HCT116 (cell line): ENCODE measurements at regions not wholly inside any gene's neighbourhood (a gene's known extent, or its start where the extent isn't known, plus 50 kb on each side); places are given as distances from the start of the nearest gene placed in this dataset.

Experiments
- ATAC-seq: fragments of 200-7000 bp; cut with Tn5 transposase; 2 replicates; pipeline ENCODE4 v1.9.1; 2020; ENCODE audit warnings: mild to moderate bottlenecking, moderate library complexity
- BruUV-seq: library from RNA; stranded (reverse); fragments of 400-500 nt; replicated peaks from 2 replicates; lab custom pipeline; 2021; lab: Mats Ljungman, UMichigan
- CTCF ChIA-PET: fragments of 300-600 bp; sonication (Branson Sonifier 250); formaldehyde crosslinking; loops from one replicate; lab custom pipeline; 2021; ENCODE audit warnings: antibody characterized with exemption; lab: Charles Lee
- POLR2A ChIA-PET: fragments of 300-600, 350-600 bp; sonication (Branson Sonifier 250); formaldehyde crosslinking; loops from one replicate; lab custom pipeline; 2021; ENCODE audit warnings: antibody characterized with exemption; lab: Charles Lee
- RAD21 ChIA-PET, 2 experiments: fragments of 300-600 bp; sonication (Branson Sonifier 250); formaldehyde crosslinking; loops; one replicate each; lab custom pipeline; 2023; ENCODE audit warnings: low total read pairs in 2 of 2; ENCODE audit not compliant: uncharacterized antibody in 2 of 2, unreplicated experiment in 2 of 2, low non-redundant PET in 1 of 2; lab: Charles Lee
- DNase-seq: peaks from one replicate; pipeline ENCODE4 v3.0.0-alpha.2; 2010; ENCODE audit warnings: low read depth, low spot score
- H2AFZ ChIP-seq: fragments of 200-600 bp; shearing (Covaris generic), sonication (generic); 2 replicates; pipeline ENCODE4 v1.6.1; 2017; ENCODE audit warnings: low read depth, mixed run types, mixed read lengths, antibody characterized with exemption, low read length; ENCODE audit not compliant: poor library complexity, severe bottlenecking
- H3K27ac ChIP-seq: 2 replicates; pipeline ENCODE4 v1.5.1; 2012; ENCODE audit warnings: low read depth, low read length
- H3K27me3 ChIP-seq: fragments of 200-600 bp; sonication (generic); 2 replicates; pipeline ENCODE4 v1.6.1; 2016; ENCODE audit warnings: mixed run types, low read length, mixed read lengths; ENCODE audit not compliant: insufficient read depth
- H3K36me3 ChIP-seq, 2 experiments: fragments of 200-500 bp in 1 of 2; fragments of 200-600 bp in 1 of 2; sonication (Bioruptor generic) in 1 of 2; sonication (generic) in 1 of 2; 2 replicates each; pipeline versions ENCODE4 v1.5.1 to v1.6.1; 2014 to 2016; ENCODE audit warnings: low read length in 2 of 2, inconsistent platforms in 1 of 2, mixed read lengths in 1 of 2, mixed run types in 1 of 2; ENCODE audit not compliant: insufficient read depth in 2 of 2, control insufficient read depth in 1 of 2
- H3K4me1 ChIP-seq, 2 experiments: fragments of 200-600 bp in 1 of 2; sonication (generic) in 1 of 2; 2 replicates each; pipeline versions ENCODE4 v1.5.1 to v1.6.1; 2012 to 2017; ENCODE audit warnings: low read length in 2 of 2, inconsistent platforms in 1 of 2, mild to moderate bottlenecking in 1 of 2, mixed read lengths in 1 of 2, mixed run types in 1 of 2, moderate library complexity in 1 of 2; ENCODE audit not compliant: insufficient read depth in 2 of 2, control insufficient read depth in 1 of 2
- H3K4me2 ChIP-seq: fragments of 200-600 bp; sonication (generic); 2 replicates; pipeline ENCODE4 v1.6.1; 2017; ENCODE audit warnings: mixed run types, low read length, mixed read lengths
- H3K4me3 ChIP-seq, 2 experiments: fragments of 200-600 bp in 1 of 2; sonication (generic) in 1 of 2; replicated peaks in 1 of 2; 2 replicates each; pipeline ENCODE4 v1.5.1; 2011 to 2016; ENCODE audit warnings: low read length in 2 of 2, control low read depth in 1 of 2, low read depth in 1 of 2, mild to moderate bottlenecking in 1 of 2, mixed read lengths in 1 of 2, mixed run types in 1 of 2
- H3K79me2 ChIP-seq: fragments of 200-600 bp; sonication (generic); 2 replicates; pipeline ENCODE4 v1.6.1; 2017; ENCODE audit warnings: mild to moderate bottlenecking, mixed run types, low read length, moderate library complexity, mixed read lengths; ENCODE audit not compliant: insufficient read depth
- H3K9ac ChIP-seq: fragments of 200-600 bp; sonication (generic); 2 replicates; pipeline ENCODE4 v1.6.1; 2016; ENCODE audit warnings: low read length, mixed read lengths
- H3K9me2 ChIP-seq: fragments of 200-600 bp; sonication (generic), shearing (Covaris generic); 2 replicates; pipeline ENCODE4 v1.6.1; 2017; ENCODE audit warnings: mixed run types, mild to moderate bottlenecking, moderate library complexity; ENCODE audit not compliant: insufficient read depth
- H3K9me3 ChIP-seq, 2 experiments: fragments of 200-500 bp in 1 of 2; fragments of 200-600 bp in 1 of 2; sonication (Bioruptor generic) in 1 of 2; sonication (generic) in 1 of 2; 2 replicates each; pipeline ENCODE4 v1.6.1; 2014 to 2017; ENCODE audit warnings: low read length in 2 of 2, mixed read lengths in 2 of 2, inconsistent platforms in 1 of 2, low read depth in 1 of 2, mild to moderate bottlenecking in 1 of 2, mixed run types in 1 of 2, moderate library complexity in 1 of 2; ENCODE audit not compliant: control insufficient read depth in 1 of 2, insufficient read depth in 1 of 2
- H4K20me1 ChIP-seq: fragments of 200-600 bp; sonication (generic), shearing (Covaris generic); 2 replicates; pipeline ENCODE4 v1.6.1; 2017; ENCODE audit warnings: mixed run types, mild to moderate bottlenecking, moderate library complexity; ENCODE audit not compliant: insufficient read depth
- ATF3 ChIP-seq: IDR thresholded peaks from 2 replicates; pipeline ENCODE4 v1.6.1; 2012
- CBX3 ChIP-seq: IDR thresholded peaks from 2 replicates; pipeline ENCODE4 v1.6.1; 2012; ENCODE audit warnings: low read depth
- CEBPB ChIP-seq: IDR thresholded peaks from 2 replicates; pipeline ENCODE4 v1.6.1; 2012; ENCODE audit warnings: low read depth
- CTCF ChIP-seq, 3 experiments: fragments of 200-600 bp in 1 of 3; sonication (generic) in 1 of 3; IDR thresholded peaks in 2 of 3; conservative IDR thresholded peaks in 1 of 3; 2 replicates each; pipeline ENCODE4 v1.5.1; 2012 to 2017; ENCODE audit warnings: low read depth in 2 of 3, low read length in 2 of 3, antibody characterized with exemption in 1 of 3, borderline replicate concordance in 1 of 3, control low read depth in 1 of 3, mild to moderate bottlenecking in 1 of 3, mixed read lengths in 1 of 3, mixed run types in 1 of 3, moderate library complexity in 1 of 3; ENCODE audit not compliant: insufficient read depth in 1 of 3
- EGR1 ChIP-seq: IDR thresholded peaks from 2 replicates; pipeline ENCODE4 v1.6.1; 2012; ENCODE audit warnings: low read depth
- ELF1 ChIP-seq: IDR thresholded peaks from 2 replicates; pipeline ENCODE4 v1.6.1; 2012; ENCODE audit warnings: low read depth, borderline replicate concordance
- EZH2 ChIP-seq: fragments of 200-600 bp; sonication (generic); IDR thresholded peaks from 2 replicates; pipeline ENCODE4 v1.6.1; 2017; ENCODE audit warnings: antibody characterized with exemption, mixed run types
- FOSL1 ChIP-seq: IDR thresholded peaks from 2 replicates; pipeline ENCODE4 v1.6.1; 2012; ENCODE audit warnings: low read depth
- JUND ChIP-seq: IDR thresholded peaks from 2 replicates; pipeline ENCODE4 v1.6.1; 2012
- POLR2A ChIP-seq: IDR thresholded peaks from 2 replicates; pipeline ENCODE4 v1.7.0; 2011; ENCODE audit warnings: borderline replicate concordance; ENCODE audit not compliant: insufficient read depth, insufficient read length; ENCODE audit errors: extremely low read depth
- POLR2AphosphoS5 ChIP-seq: IDR thresholded peaks from 2 replicates; pipeline ENCODE4 v1.6.1; 2011; ENCODE audit warnings: mild to moderate bottlenecking, low read depth, low read length, moderate library complexity
- REST ChIP-seq: IDR thresholded peaks from 2 replicates; pipeline ENCODE4 v1.6.1; 2012; ENCODE audit warnings: low read depth
- TCF7L2 ChIP-seq: IDR thresholded peaks from 2 replicates; pipeline ENCODE4 v1.7.0; 2011; ENCODE audit warnings: borderline replicate concordance, inconsistent platforms; ENCODE audit not compliant: insufficient read depth, insufficient read length; ENCODE audit errors: extremely low read depth
- ZBTB33 ChIP-seq: IDR thresholded peaks from 2 replicates; pipeline ENCODE4 v1.6.1; 2011; ENCODE audit warnings: mild to moderate bottlenecking, low read length, moderate library complexity; ENCODE audit not compliant: insufficient replicate concordance; ENCODE audit errors: extremely low read depth
- ZFX ChIP-seq: fragments of 450-650 bp; IDR thresholded peaks from 2 replicates; pipeline ENCODE4 v1.6.1; 2017
- ZNF274 ChIP-seq: fragments of 200-500 bp; sonication (Bioruptor generic); IDR thresholded peaks from 2 replicates; pipeline ENCODE4 v1.6.1; 2014; ENCODE audit warnings: mild to moderate bottlenecking, low read depth, low read length, inconsistent platforms
- intact Hi-C: fragments of 100-400 bp; cut with micrococcal nuclease; formaldehyde crosslinking; loops from 2 replicates; pipeline ENCODE4 v1.10.0; 2022

GRCh38 chr2:128751746-128752145 lies 433.1 kb upstream of the HS6ST1 start:
- ChIA-PET POLR2A (no interaction called here), CTCF (no interaction called here), RAD21 (no interaction called here)
- no peak overlapping the region for H3K9ac ChIP-seq
- intact Hi-C loops, result loop anchor here (10.0 kb wide), 1 partner anchor 687 kb away; no protein-coding TSS in a partner anchor
- no peaks in the 10 kb centered on the region for H3K36me3 ChIP-seq
- DNase-seq, result no peak
- no peaks in the 10 kb centered on the region for H3K4me1 ChIP-seq
- H4K20me1 ChIP-seq, result no peaks in the 10 kb centered on the region
- H3K4me2 ChIP-seq, result no peak overlapping the region
- no peaks in the 10 kb centered on the region for H3K9me2 ChIP-seq
- H3K27me3 ChIP-seq, result peaks cover 27% of the 10 kb centered on the region
- no peak overlapping the region for H3K4me3 ChIP-seq
- no peaks in the 10 kb centered on the region for H3K9me3 ChIP-seq
- TF ChIP-seq REST, result no peak
- no peak for TF ChIP-seq EZH2
- TF ChIP-seq ATF3, result no peak
- no peak for TF ChIP-seq POLR2A
- TF ChIP-seq ELF1, result no peak
- TF ChIP-seq POLR2AphosphoS5, result no peak
- TF ChIP-seq TCF7L2, result no peak
- TF ChIP-seq ZBTB33, result no peak
- TF ChIP-seq ZFX, result no peak
- TF ChIP-seq JUND, result no peak
- TF ChIP-seq EGR1, result no peak
- no peak for TF ChIP-seq CEBPB
- TF ChIP-seq CBX3, result no peak
- no peak for TF ChIP-seq CTCF (IDR thresholded peaks at IDR 0.05 in 2 of 3, conservative IDR thresholded peaks at IDR 0.05 in 1 of 3; ENCODE audit: borderline replicate concordance in 1 of 3, insufficient read depth in 1 of 3, low read depth in 2 of 3, low read length in 2 of 3)
- TF ChIP-seq ZNF274, result no peak
- TF ChIP-seq FOSL1, result no peak
- no peak overlapping the region for H2AFZ ChIP-seq
- BruUV-seq, result no TSS peak
- H3K27ac ChIP-seq, result no peak overlapping the region
- H3K79me2 ChIP-seq, result no peaks in the 10 kb centered on the region
- no peak for ATAC-seq
